CD4-positive, CD25-positive, alpha-beta regulatory T cell (primary cell): ENCODE measurements at regions not wholly inside any gene's neighbourhood (a gene's known extent, or its start where the extent isn't known, plus 50 kb on each side); places are given as distances from the start of the nearest gene placed in this dataset.

Source experiments
- ATAC-seq, 2 donors: fragments of 150-1000 bp; cut with Tn5 transposase; one replicate each; pipeline ENCODE4 v1.10.0; 2021; ENCODE audit warnings: low read depth in 2 of 2, moderate number of reproducible peaks in 2 of 2, moderate library complexity in 1 of 2
- DNase-seq, 3 donors: peaks; one replicate each; pipeline versions ENCODE4 v3.0.0 to v3.0.0-alpha.2; 2012 to 2022; ENCODE audit warnings: mixed read lengths in 1 of 3
- H3K27ac ChIP-seq: one replicate; pipeline ENCODE4 v1.7.0; 2013; ENCODE audit warnings: mild to moderate bottlenecking, low read length; ENCODE audit not compliant: insufficient read depth, poor library complexity, severe bottlenecking
- H3K27me3 ChIP-seq: one replicate; pipeline ENCODE4 v1.7.0; 2013; ENCODE audit warnings: low read length; ENCODE audit not compliant: control insufficient read depth, insufficient read depth
- H3K36me3 ChIP-seq: one replicate; pipeline ENCODE4 v1.7.0; 2013; ENCODE audit warnings: mild to moderate bottlenecking, low read length, moderate library complexity; ENCODE audit not compliant: control insufficient read depth, insufficient read depth
- H3K4me1 ChIP-seq: 2 replicates; pipeline ENCODE4 v1.7.0; 2013; ENCODE audit warnings: mild to moderate bottlenecking, low read length; ENCODE audit not compliant: insufficient read depth, control insufficient read depth, poor library complexity, severe bottlenecking
- H3K4me3 ChIP-seq: one replicate; pipeline ENCODE4 v1.7.0; 2013; ENCODE audit warnings: low read depth, mild to moderate bottlenecking, low read length, moderate library complexity
- H3K9me3 ChIP-seq, 2 experiments: 1 replicate in 1 of 2; 2 replicates in 1 of 2; pipeline ENCODE4 v1.7.0; 2013; ENCODE audit warnings: low read length in 2 of 2, mild to moderate bottlenecking in 1 of 2, moderate library complexity in 1 of 2; ENCODE audit not compliant: control insufficient read depth in 2 of 2
- H3K27ac Mint-ChIP-seq, 3 donors: one replicate each; pipeline ENCODE4 v1.8.0; 2020 to 2022; ENCODE audit warnings: mild to moderate bottlenecking in 3 of 3, mixed read lengths in 3 of 3, moderate library complexity in 2 of 3
- H3K27me3 Mint-ChIP-seq: one replicate; pipeline ENCODE4 v1.8.0; 2022; ENCODE audit warnings: mild to moderate bottlenecking, mixed read lengths
- H3K36me3 Mint-ChIP-seq: one replicate; pipeline ENCODE4 v1.8.0; 2020; ENCODE audit warnings: mixed read lengths
- H3K4me1 Mint-ChIP-seq, 4 donors: one replicate each; pipeline ENCODE4 v1.8.0; 2020 to 2022; ENCODE audit warnings: mixed read lengths in 4 of 4, mild to moderate bottlenecking in 1 of 4
- H3K4me3 Mint-ChIP-seq, 4 donors: one replicate each; pipeline ENCODE4 v1.8.0; 2020 to 2022; ENCODE audit warnings: mild to moderate bottlenecking in 4 of 4, mixed read lengths in 4 of 4, moderate library complexity in 3 of 4
- H3K9me3 Mint-ChIP-seq, 7 donors: one replicate each; pipeline ENCODE4 v1.8.0; 2020 to 2022; ENCODE audit warnings: mixed read lengths in 7 of 7, mild to moderate bottlenecking in 3 of 7, moderate library complexity in 2 of 7

- no peaks in the 10 kb centered on the region for H3K36me3 ChIP-seq
- H3K9me3 ChIP-seq = no peaks in the 10 kb centered on the region
- Mint-ChIP-seq H3K27me3 (no peaks in the 10 kb centered on the region), H3K4me1 (peaks cover 0 to 5% (median 0%) of the 10 kb centered on the region in 4 donors), H3K4me3 (no peak overlapping the region), H3K27ac (no peak overlapping the region), H3K36me3 (no peaks in the 10 kb centered on the region), H3K9me3 (peaks cover 0 to 1% (median 0%) of the 10 kb centered on the region in 7 donors)
- H3K4me3 ChIP-seq = no peak overlapping the region
- ATAC-seq = no peak
- H3K27me3 ChIP-seq = no peaks in the 10 kb centered on the region
- H3K4me1 ChIP-seq = no peaks in the 10 kb centered on the region
- no peak for DNase-seq
- no peak overlapping the region for H3K27ac ChIP-seq
These were observed 100.6 kb upstream of the BCL6 start for GRCh38 chr3:187845826-187846225.

- DNase-seq = no peak
- Mint-ChIP-seq H3K36me3 (no peaks in the 10 kb centered on the region), H3K4me1 (no peaks in the 10 kb centered on the region), H3K4me3 (no peak overlapping the region), H3K9me3 (peaks cover 0 to 1% (median 0%) of the 10 kb centered on the region in 7 donors), H3K27ac (no peak overlapping the region), H3K27me3 (no peaks in the 10 kb centered on the region)
- no peak overlapping the region for H3K4me3 ChIP-seq
- H3K4me1 ChIP-seq = no peaks in the 10 kb centered on the region
- H3K36me3 ChIP-seq = no peaks in the 10 kb centered on the region
- H3K27me3 ChIP-seq = no peaks in the 10 kb centered on the region
- no peaks in the 10 kb centered on the region for H3K9me3 ChIP-seq
- no peak overlapping the region for H3K27ac ChIP-seq
- ATAC-seq = no peak
These were observed 103.1 kb upstream of the BCL6 start for GRCh38 chr3:187848401-187848800.

GRCh38 chr3:187849016-187849654 is 103.9 kb upstream of the BCL6 start:
- no peak overlapping the region for H3K27ac Mint-ChIP-seq
- Histone ChIP-seq H3K4me3 (no peak overlapping the region), H3K36me3 (no peaks in the 10 kb centered on the region), H3K27me3 (no peaks in the 10 kb centered on the region), H3K4me1 (no peaks in the 10 kb centered on the region), H3K9me3 (no peaks in the 10 kb centered on the region), H3K27ac (no peak overlapping the region)
- no peaks in the 10 kb centered on the region for H3K4me1 Mint-ChIP-seq
- peaks cover 0 to 1% (median 0%) of the 10 kb centered on the region in 7 donors for H3K9me3 Mint-ChIP-seq
- no peaks in the 10 kb centered on the region for H3K36me3 Mint-ChIP-seq
- no peak for DNase-seq
- ATAC-seq = no peak
- H3K27me3 Mint-ChIP-seq = no peaks in the 10 kb centered on the region
- H3K4me3 Mint-ChIP-seq = no peak overlapping the region

GRCh38 chr3:187850258-187850921 is 105.1 kb upstream of the BCL6 start:
- Mint-ChIP-seq H3K27ac (no peak overlapping the region), H3K27me3 (no peaks in the 10 kb centered on the region), H3K9me3 (peaks cover 0 to 1% (median 0%) of the 10 kb centered on the region in 7 donors), H3K36me3 (no peaks in the 10 kb centered on the region), H3K4me1 (no peaks in the 10 kb centered on the region), H3K4me3 (no peak overlapping the region)
- Histone ChIP-seq H3K36me3 (no peaks in the 10 kb centered on the region), H3K4me1 (no peaks in the 10 kb centered on the region), H3K27me3 (no peaks in the 10 kb centered on the region), H3K4me3 (no peak overlapping the region), H3K9me3 (no peaks in the 10 kb centered on the region), H3K27ac (no peak overlapping the region)
- no peak for ATAC-seq
- DNase-seq = no peak

- DNase-seq (no peak), ATAC-seq (no peak)
- no peaks in the 10 kb centered on the region for H3K9me3 Mint-ChIP-seq
- Histone ChIP-seq H3K27me3 (no peaks in the 10 kb centered on the region), H3K36me3 (no peaks in the 10 kb centered on the region), H3K27ac (no peak overlapping the region), H3K9me3 (no peaks in the 10 kb centered on the region), H3K4me3 (no peak overlapping the region), H3K4me1 (no peaks in the 10 kb centered on the region)
- H3K4me3 Mint-ChIP-seq = no peak overlapping the region
- H3K4me1 Mint-ChIP-seq = no peaks in the 10 kb centered on the region
- no peaks in the 10 kb centered on the region for H3K27me3 Mint-ChIP-seq
- H3K27ac Mint-ChIP-seq = no peak overlapping the region
- peaks cover 3% of the 10 kb centered on the region for H3K36me3 Mint-ChIP-seq
These were observed 107.8 kb upstream of the BCL6 start for GRCh38 chr3:187852842-187853730.

GRCh38 chr3:187855131-187855530 is 109.9 kb upstream of the BCL6 start:
- Mint-ChIP-seq H3K4me1 (no peaks in the 10 kb centered on the region), H3K27me3 (no peaks in the 10 kb centered on the region), H3K36me3 (peaks cover 3% of the 10 kb centered on the region)

GRCh38 chr3:187856555-187856954 is 111.3 kb upstream of the BCL6 start:
- Mint-ChIP-seq H3K27me3 (no peaks in the 10 kb centered on the region), H3K27ac (no peak overlapping the region), H3K9me3 (peaks cover 0 to 10% (median 2%) of the 10 kb centered on the region in 7 donors), H3K4me1 (no peaks in the 10 kb centered on the region), H3K36me3 (peaks cover 3% of the 10 kb centered on the region), H3K4me3 (no peak overlapping the region)
- Histone ChIP-seq H3K36me3 (no peaks in the 10 kb centered on the region), H3K4me3 (no peak overlapping the region), H3K27me3 (no peaks in the 10 kb centered on the region), H3K9me3 (no peaks in the 10 kb centered on the region), H3K4me1 (no peaks in the 10 kb centered on the region), H3K27ac (no peak overlapping the region)
- no peak for DNase-seq
- no peak for ATAC-seq

More at GRCh38 chr3:187855131-187855530, 109.9 kb upstream of the BCL6 start:
- no peaks in the 10 kb centered on the region for H3K36me3 ChIP-seq
- no peak overlapping the region for H3K4me3 Mint-ChIP-seq
- H3K27ac Mint-ChIP-seq = no peak overlapping the region
- ATAC-seq (no peak), DNase-seq (no peak)
- H3K27ac ChIP-seq = no peak overlapping the region
- no peaks in the 10 kb centered on the region for H3K27me3 ChIP-seq
- no peaks in the 10 kb centered on the region for H3K9me3 Mint-ChIP-seq
- no peak overlapping the region for H3K4me3 ChIP-seq
- no peaks in the 10 kb centered on the region for H3K4me1 ChIP-seq
- no peaks in the 10 kb centered on the region for H3K9me3 ChIP-seq
